ENCODE measurements at regions not wholly inside any gene's neighbourhood (a gene's known extent, or its start where the extent isn't known, plus 50 kb on each side); places are given as distances from the start of the nearest gene placed in this dataset.

- H3K4me3 ChIP-seq (ENCODE audit: low read depth, low read length): no peak overlapping the region
- H3K9me3 ChIP-seq (ENCODE audit: control insufficient read depth, insufficient read depth, low read length): no peaks in the 10 kb centered on the region
- H3K9ac ChIP-seq (ENCODE audit: low read depth, low read length): no peak overlapping the region
- H3K4me1 ChIP-seq (ENCODE audit: control insufficient read depth, insufficient read depth, low read length): no peaks in the 10 kb centered on the region
- H3K27me3 ChIP-seq (ENCODE audit: control insufficient read depth, insufficient read depth, low read length): no peaks in the 10 kb centered on the region
- no peak overlapping the region for H3K27ac ChIP-seq (ENCODE audit: low read depth, low read length)
- H3K36me3 ChIP-seq (ENCODE audit: control insufficient read depth, insufficient read depth, low read length): no peaks in the 10 kb centered on the region
Measured at GRCh38 chr4:164481306-164482091, 272.4 kb upstream of the SMIM31 start.

GRCh38 chr4:164482092-164482404, 271.9 kb upstream of the SMIM31 start:
- Histone ChIP-seq H3K4me1 (ENCODE audit: control insufficient read depth, insufficient read depth, low read length) (no peaks in the 10 kb centered on the region), H3K4me3 (ENCODE audit: low read depth, low read length) (no peak overlapping the region), H3K9ac (ENCODE audit: low read depth, low read length) (no peak overlapping the region), H3K9me3 (ENCODE audit: control insufficient read depth, insufficient read depth, low read length) (no peaks in the 10 kb centered on the region), H3K27ac (ENCODE audit: low read depth, low read length) (no peak overlapping the region), H3K36me3 (ENCODE audit: control insufficient read depth, insufficient read depth, low read length) (no peaks in the 10 kb centered on the region), H3K27me3 (ENCODE audit: control insufficient read depth, insufficient read depth, low read length) (no peaks in the 10 kb centered on the region)

- H3K27ac ChIP-seq (ENCODE audit: low read depth, low read length): no peak overlapping the region
- H3K9me3 ChIP-seq (ENCODE audit: control insufficient read depth, insufficient read depth, low read length): no peaks in the 10 kb centered on the region
- H3K9ac ChIP-seq (ENCODE audit: low read depth, low read length): no peak overlapping the region
- no peak overlapping the region for H3K4me3 ChIP-seq (ENCODE audit: low read depth, low read length)
- no peaks in the 10 kb centered on the region for H3K4me1 ChIP-seq (ENCODE audit: control insufficient read depth, insufficient read depth, low read length)
- H3K36me3 ChIP-seq (ENCODE audit: control insufficient read depth, insufficient read depth, low read length): no peaks in the 10 kb centered on the region
- no peaks in the 10 kb centered on the region for H3K27me3 ChIP-seq (ENCODE audit: control insufficient read depth, insufficient read depth, low read length)
Measured at GRCh38 chr4:164482758-164483157, 271.2 kb upstream of the SMIM31 start.

GRCh38 chr4:164483711-164484110, 270.2 kb upstream of the SMIM31 start:
- Histone ChIP-seq H3K36me3 (ENCODE audit: control insufficient read depth, insufficient read depth, low read length) (no peaks in the 10 kb centered on the region), H3K9me3 (ENCODE audit: control insufficient read depth, insufficient read depth, low read length) (no peaks in the 10 kb centered on the region), H3K4me1 (ENCODE audit: control insufficient read depth, insufficient read depth, low read length) (no peaks in the 10 kb centered on the region), H3K27ac (ENCODE audit: low read depth, low read length) (no peak overlapping the region), H3K4me3 (ENCODE audit: low read depth, low read length) (no peak overlapping the region), H3K9ac (ENCODE audit: low read depth, low read length) (no peak overlapping the region), H3K27me3 (ENCODE audit: control insufficient read depth, insufficient read depth, low read length) (no peaks in the 10 kb centered on the region)

- Histone ChIP-seq H3K4me3 (ENCODE audit: low read depth, low read length) (no peak overlapping the region), H3K36me3 (ENCODE audit: control insufficient read depth, insufficient read depth, low read length) (no peaks in the 10 kb centered on the region), H3K9me3 (ENCODE audit: control insufficient read depth, insufficient read depth, low read length) (no peaks in the 10 kb centered on the region), H3K9ac (ENCODE audit: low read depth, low read length) (no peak overlapping the region), H3K27me3 (ENCODE audit: control insufficient read depth, insufficient read depth, low read length) (no peaks in the 10 kb centered on the region), H3K4me1 (ENCODE audit: control insufficient read depth, insufficient read depth, low read length) (no peaks in the 10 kb centered on the region), H3K27ac (ENCODE audit: low read depth, low read length) (no peak overlapping the region)
Measured at GRCh38 chr4:164484551-164484950, 269.4 kb upstream of the SMIM31 start.

GRCh38 chr4:164485136-164485535, 268.8 kb upstream of the SMIM31 start:
- Histone ChIP-seq H3K27ac (ENCODE audit: low read depth, low read length) (no peak overlapping the region), H3K4me3 (ENCODE audit: low read depth, low read length) (no peak overlapping the region), H3K4me1 (ENCODE audit: control insufficient read depth, insufficient read depth, low read length) (no peaks in the 10 kb centered on the region), H3K9me3 (ENCODE audit: control insufficient read depth, insufficient read depth, low read length) (no peaks in the 10 kb centered on the region), H3K36me3 (ENCODE audit: control insufficient read depth, insufficient read depth, low read length) (no peaks in the 10 kb centered on the region), H3K27me3 (ENCODE audit: control insufficient read depth, insufficient read depth, low read length) (no peaks in the 10 kb centered on the region), H3K9ac (ENCODE audit: low read depth, low read length) (no peak overlapping the region)

- Histone ChIP-seq H3K36me3 (ENCODE audit: control insufficient read depth, insufficient read depth, low read length) (no peaks in the 10 kb centered on the region), H3K9me3 (ENCODE audit: control insufficient read depth, insufficient read depth, low read length) (no peaks in the 10 kb centered on the region), H3K9ac (ENCODE audit: low read depth, low read length) (no peak overlapping the region)
Measured at GRCh38 chr4:164488114-164488513, 265.8 kb upstream of the SMIM31 start.

GRCh38 chr4:164501074-164501473, 252.9 kb upstream of the SMIM31 start:
- Histone ChIP-seq H3K4me3 (ENCODE audit: low read depth, low read length) (no peak overlapping the region), H3K27ac (ENCODE audit: low read depth, low read length) (no peak overlapping the region), H3K27me3 (ENCODE audit: control insufficient read depth, insufficient read depth, low read length) (no peaks in the 10 kb centered on the region), H3K4me1 (ENCODE audit: control insufficient read depth, insufficient read depth, low read length) (no peaks in the 10 kb centered on the region), H3K36me3 (ENCODE audit: control insufficient read depth, insufficient read depth, low read length) (no peaks in the 10 kb centered on the region), H3K9me3 (ENCODE audit: control insufficient read depth, insufficient read depth, low read length) (no peaks in the 10 kb centered on the region), H3K9ac (ENCODE audit: low read depth, low read length) (no peak overlapping the region)

More at GRCh38 chr4:164488114-164488513, 265.8 kb upstream of the SMIM31 start:
- no peaks in the 10 kb centered on the region for H3K27me3 ChIP-seq (ENCODE audit: control insufficient read depth, insufficient read depth, low read length)
- H3K4me3 ChIP-seq (ENCODE audit: low read depth, low read length): no peak overlapping the region
- H3K4me1 ChIP-seq (ENCODE audit: control insufficient read depth, insufficient read depth, low read length): no peaks in the 10 kb centered on the region
- no peak overlapping the region for H3K27ac ChIP-seq (ENCODE audit: low read depth, low read length)

- Histone ChIP-seq H3K4me1 (ENCODE audit: control insufficient read depth, insufficient read depth, low read length) (peaks cover 9% of the 10 kb centered on the region), H3K27ac (ENCODE audit: low read depth, low read length) (no peak overlapping the region)
Measured at GRCh38 chr4:164503874-164504273, 250.1 kb upstream of the SMIM31 start.

GRCh38 chr4:164508097-164508496, 245.8 kb upstream of the SMIM31 start:
- no peaks in the 10 kb centered on the region for H3K9me3 ChIP-seq (ENCODE audit: control insufficient read depth, insufficient read depth, low read length)
- no peaks in the 10 kb centered on the region for H3K27me3 ChIP-seq (ENCODE audit: control insufficient read depth, insufficient read depth, low read length)
- no peak overlapping the region for H3K4me3 ChIP-seq (ENCODE audit: low read depth, low read length)
- no peaks in the 10 kb centered on the region for H3K36me3 ChIP-seq (ENCODE audit: control insufficient read depth, insufficient read depth, low read length)
- no peak overlapping the region for H3K9ac ChIP-seq (ENCODE audit: low read depth, low read length)
- H3K4me1 ChIP-seq (ENCODE audit: control insufficient read depth, insufficient read depth, low read length): peaks cover 9% of the 10 kb centered on the region
- H3K27ac ChIP-seq (ENCODE audit: low read depth, low read length): no peak overlapping the region

More at GRCh38 chr4:164503874-164504273, 250.1 kb upstream of the SMIM31 start:
- H3K36me3 ChIP-seq (ENCODE audit: control insufficient read depth, insufficient read depth, low read length): no peaks in the 10 kb centered on the region
- H3K9me3 ChIP-seq (ENCODE audit: control insufficient read depth, insufficient read depth, low read length): no peaks in the 10 kb centered on the region
- H3K9ac ChIP-seq (ENCODE audit: low read depth, low read length): no peak overlapping the region
- H3K27me3 ChIP-seq (ENCODE audit: control insufficient read depth, insufficient read depth, low read length): no peaks in the 10 kb centered on the region
- no peak overlapping the region for H3K4me3 ChIP-seq (ENCODE audit: low read depth, low read length)

- Histone ChIP-seq H3K36me3 (ENCODE audit: control insufficient read depth, insufficient read depth, low read length) (no peaks in the 10 kb centered on the region), H3K9me3 (ENCODE audit: control insufficient read depth, insufficient read depth, low read length) (no peaks in the 10 kb centered on the region), H3K27ac (ENCODE audit: low read depth, low read length) (no peak overlapping the region), H3K4me3 (ENCODE audit: low read depth, low read length) (no peak overlapping the region), H3K4me1 (ENCODE audit: control insufficient read depth, insufficient read depth, low read length) (peaks cover 9% of the 10 kb centered on the region), H3K27me3 (ENCODE audit: control insufficient read depth, insufficient read depth, low read length) (no peaks in the 10 kb centered on the region), H3K9ac (ENCODE audit: low read depth, low read length) (no peak overlapping the region)
Measured at GRCh38 chr4:164508771-164509170, 245.2 kb upstream of the SMIM31 start.
